GM18868 (cell line): ENCODE measurements at regions not wholly inside any gene's neighbourhood (a gene's known extent, or its start where the extent isn't known, plus 50 kb on each side); places are given as distances from the start of the nearest gene placed in this dataset.
"Not testable (repeated sequence)": the region's sequence is repeated elsewhere in the genome, so short reads cannot be mapped to it uniquely, and the experiment has no call there.

ENCODE experiments used
- ATAC-seq: cut with Tn5 transposase; IDR thresholded peaks from one replicate; pipeline ENCODE4 v1.9.1; 2021; ENCODE audit warnings: mild to moderate bottlenecking, moderate library complexity; ENCODE audit not compliant: unreplicated experiment

DNA sequence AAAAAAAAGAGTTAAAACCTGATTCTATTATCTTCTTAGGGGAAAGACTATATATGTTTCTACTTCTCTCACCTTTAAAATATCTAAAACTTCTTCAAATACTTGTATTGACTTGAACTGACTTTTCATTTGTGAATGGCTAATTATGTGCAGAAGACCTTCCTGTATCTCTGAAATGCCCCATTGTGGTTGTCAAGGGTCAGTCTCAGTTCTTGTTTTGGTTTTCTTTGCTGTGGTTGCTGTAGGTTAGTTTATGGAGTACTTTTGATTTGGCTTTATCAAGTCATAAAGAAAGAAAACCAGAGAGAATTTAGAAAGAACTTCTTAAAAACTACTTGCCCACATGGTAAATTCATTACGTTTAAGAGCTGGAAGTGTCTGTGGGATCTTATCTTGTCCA lies 345.3 kb upstream of the POU1F1 start:
- ATAC-seq: peak; percentile 60

DNA sequence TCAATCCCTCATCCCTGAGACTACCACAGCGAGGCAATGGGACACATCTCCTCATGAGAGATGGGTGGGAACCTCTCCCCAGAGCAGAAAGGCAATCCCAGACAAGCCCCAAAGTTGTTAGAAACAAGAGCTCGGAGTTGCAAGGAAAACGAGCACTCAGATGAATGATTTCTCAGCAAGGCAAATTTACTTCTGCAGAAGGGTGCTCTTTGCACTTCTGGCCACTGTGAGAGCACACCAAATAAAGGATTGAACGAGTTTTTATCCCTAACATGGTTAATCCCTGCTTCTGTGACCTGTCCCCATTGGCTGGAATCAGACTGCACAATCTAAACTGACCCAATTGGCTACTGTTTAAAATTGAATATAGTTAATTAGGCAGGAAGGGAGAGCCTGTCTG lies 339.1 kb upstream of the POU1F1 start:
- ATAC-seq: no peak

DNA sequence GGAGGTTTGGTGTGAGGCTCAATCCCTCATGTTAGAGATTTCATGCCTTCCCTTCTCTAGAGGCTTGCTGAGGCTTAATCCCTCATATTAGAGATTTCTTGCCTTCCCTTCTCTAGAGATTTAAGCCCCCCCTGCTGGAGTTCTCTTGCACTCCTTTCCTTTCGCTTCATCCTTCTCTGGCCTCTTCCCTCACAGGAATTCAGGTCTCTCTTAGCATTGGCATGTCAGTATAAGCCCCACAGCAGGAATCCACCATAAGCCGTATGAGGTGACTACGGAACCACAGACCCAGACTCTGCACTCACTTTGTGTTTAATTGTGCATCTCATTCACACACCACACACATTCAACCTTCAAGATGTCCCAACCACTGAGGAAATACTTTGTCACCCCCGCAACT lies 338.6 kb upstream of the POU1F1 start:
- ATAC-seq: no peak

DNA sequence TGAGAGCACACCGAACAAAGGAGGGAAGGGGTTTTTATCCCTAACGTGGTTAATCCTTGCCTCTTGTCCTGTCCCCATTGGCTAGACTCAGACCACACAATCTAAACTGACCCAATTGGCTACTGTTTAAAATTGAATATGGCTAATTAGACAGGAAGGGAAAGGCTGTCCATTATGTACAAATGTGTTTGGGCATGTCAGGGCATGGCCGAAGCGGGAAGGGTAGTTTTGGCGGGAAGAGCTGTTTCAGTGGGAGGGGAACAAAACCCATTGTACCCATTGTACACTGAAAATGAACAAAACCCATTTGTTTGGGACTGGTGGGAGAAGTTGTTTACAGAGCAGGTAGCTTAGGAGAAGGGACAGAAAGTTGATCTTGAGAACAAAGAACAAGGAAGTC lies 330.9 kb upstream of the POU1F1 start:
- ATAC-seq: no peak

DNA sequence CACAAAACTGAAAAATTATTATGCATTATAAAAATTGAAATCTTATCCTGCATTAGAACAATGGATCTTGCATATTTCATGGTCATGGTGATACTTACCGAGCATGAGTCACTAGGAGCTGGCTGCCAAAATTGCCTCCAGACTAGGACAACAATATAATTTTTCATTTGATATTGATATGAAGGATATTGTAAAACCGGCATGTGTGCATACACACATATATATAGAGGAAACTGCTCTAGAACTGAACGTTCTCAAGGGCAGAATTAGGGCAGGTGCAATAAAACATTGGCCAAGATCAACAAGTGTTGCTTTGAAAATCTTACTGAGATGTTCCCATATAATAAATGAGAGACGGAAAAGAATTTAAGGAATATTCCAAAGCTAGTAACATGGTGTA lies 319.4 kb upstream of the POU1F1 start:
- no peak for ATAC-seq

DNA sequence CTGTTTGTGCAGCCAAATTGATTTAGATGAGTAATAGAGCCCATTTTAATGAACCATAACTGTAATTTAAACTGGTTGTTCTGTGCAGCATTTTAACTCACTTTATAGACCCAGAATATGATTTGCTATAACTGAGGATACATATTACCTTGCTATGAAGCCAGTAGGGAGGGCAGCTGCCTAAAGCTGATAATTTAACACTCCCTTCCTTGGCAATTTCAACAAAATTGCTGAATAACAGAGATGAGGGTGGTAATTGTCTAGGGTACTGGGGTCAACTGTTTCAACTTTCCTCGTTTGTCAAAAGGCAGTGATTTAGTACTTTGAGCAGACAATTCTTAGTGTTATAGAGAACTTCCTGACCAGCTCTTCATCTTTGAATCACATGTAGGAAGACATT lies 304.9 kb upstream of the POU1F1 start:
- ATAC-seq: no peak

DNA sequence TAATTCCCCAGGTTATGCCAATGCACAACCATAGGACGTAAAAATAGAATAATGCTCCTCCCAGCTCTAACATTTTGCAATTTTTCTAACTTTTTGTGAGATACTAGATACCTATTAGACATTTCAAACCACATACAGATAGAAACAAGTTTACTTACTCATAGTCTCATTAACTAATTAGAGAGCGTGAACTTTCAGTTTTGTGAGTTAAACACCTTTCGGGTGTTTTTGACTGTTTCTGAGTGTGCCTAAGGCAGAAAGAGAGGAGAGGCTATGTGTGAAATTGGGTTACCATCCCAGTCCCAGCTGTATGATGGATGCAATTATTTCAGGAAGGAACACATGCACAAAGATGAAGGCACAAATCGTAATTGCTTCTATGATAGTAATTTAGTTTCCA lies 300.4 kb upstream of the POU1F1 start:
- ATAC-seq: no peak

DNA sequence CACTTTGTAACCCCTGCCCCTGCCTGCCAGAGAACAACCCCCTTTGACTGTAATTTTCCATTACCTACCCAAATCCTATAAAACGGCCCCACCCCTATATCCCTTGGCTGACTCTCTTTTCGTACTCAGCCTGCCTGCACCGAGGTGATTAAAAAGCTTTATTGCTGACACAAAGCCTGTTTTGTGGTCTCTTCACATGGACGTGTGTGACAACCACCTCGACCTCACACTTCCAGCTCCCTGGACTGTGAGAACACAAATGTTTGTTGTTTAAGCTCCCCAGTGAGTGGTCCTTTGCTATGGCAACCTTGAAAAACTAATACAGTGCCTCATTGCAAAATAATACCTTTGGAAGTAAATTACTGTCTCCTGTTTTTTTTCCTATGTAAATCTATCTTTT lies 299.2 kb upstream of the POU1F1 start:
- no peak for ATAC-seq

DNA sequence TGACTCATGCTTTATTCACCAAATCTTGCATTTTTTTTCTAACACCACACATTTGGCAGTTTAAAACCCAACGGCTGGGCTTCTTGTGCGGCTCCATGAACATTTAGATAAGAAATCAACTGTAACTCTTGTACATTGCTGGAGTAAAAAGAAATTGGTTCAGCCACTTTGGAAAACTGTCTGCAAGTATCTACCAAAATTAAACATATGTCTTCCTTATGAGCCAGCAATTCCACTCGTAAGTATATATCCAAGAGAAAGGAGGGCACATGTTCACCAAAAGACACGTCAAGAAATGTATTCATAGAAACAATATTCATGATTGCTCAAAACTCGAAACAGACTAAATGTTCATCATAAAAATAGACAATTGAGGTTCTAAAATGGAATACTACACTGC lies 291.9 kb upstream of the POU1F1 start:
- ATAC-seq: no peak

DNA sequence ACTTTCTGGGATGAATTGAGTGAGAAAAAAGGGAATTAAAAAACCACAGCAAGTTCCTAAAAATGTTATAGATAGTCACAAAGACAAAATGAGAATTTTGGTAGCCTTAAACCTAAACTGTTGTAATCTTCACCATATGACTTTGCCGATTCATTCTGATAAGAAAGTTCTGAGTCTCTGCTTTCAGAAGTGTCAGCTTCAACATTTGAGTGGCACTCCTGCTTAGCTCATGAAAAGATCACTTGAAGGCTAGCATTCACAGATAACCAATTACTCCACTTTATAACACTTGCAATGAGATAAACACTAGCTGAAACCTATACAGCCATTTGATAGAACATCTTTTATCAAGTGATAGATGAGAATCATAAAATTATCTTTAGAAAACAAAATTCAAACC lies 288.1 kb upstream of the POU1F1 start:
- no peak for ATAC-seq

DNA sequence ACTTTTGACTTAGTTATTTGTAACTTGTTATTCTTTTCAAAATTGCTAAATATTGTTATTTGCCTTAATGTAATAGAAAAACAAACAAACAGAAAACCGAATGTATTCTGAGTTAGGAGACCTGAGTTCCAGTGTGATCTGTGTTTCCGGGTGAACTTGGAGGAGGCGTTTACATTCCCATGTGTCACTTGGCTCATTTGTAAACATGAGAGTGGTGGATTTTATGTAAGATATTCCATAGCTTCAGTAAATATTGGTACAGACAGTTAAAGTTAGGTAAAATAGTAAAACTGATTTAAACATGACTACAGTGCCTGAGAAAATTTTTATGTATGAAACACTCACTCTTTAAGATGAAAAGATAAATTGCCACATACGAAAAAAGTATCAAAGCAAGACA lies 287.3 kb upstream of the POU1F1 start:
- no peak for ATAC-seq

DNA sequence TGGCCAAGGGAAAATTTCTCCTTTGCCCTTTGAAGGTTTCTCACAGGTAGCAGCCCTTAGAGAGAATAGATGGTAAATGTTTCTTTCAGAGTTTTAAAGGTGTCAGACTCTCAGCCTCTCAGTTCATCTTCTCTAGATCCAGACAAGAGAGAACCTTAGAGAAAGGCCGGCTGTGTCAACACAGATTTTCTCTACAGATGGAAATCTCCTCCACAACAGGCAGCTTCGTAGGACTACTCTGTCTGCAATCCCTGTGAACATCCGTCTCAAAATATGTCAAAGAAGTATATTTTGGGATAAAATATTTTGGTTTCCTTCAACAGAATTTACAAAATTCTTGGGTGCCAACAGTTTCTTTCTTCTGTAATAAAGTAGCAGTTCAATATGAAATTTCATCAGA lies 282.1 kb upstream of the POU1F1 start:
- ATAC-seq: no peak

DNA sequence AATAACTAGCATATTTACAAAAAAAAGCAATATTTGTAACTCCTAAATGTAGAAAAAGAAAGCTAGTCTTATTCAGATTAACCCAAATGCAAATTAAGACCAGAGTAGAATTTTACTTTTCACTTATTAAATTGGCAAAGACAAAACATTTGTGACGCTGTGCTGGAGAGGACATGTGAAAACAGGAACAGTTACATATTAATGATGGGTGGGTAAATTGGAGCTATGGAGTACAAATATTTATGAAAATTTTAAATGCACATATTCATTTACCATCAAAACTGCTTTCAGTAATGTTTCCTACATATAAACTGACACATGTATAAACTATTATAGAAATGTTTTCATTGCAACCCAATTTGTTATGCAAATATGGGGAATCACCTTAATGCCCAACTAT lies 278.9 kb upstream of the POU1F1 start:
- no peak for ATAC-seq

DNA sequence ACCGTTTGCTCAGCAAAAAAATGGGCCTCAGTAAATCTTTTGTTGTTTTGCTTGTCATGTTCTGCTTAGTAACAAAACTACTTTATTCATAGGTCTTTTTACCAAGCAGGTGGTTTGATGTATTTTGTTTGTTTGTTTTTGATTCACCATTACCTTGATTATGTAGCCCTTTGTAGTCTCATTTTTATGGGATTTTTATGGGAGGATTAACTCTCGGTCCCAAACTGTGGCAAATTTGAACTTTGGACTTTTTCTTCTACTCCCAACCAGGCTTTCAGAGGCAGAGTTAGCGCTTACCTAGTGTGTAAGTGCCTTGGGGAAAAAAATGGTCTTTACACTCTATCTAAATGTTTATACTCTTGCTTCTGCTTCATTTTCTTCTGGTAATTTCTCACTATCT lies 276.7 kb upstream of the POU1F1 start:
- ATAC-seq: no peak

DNA sequence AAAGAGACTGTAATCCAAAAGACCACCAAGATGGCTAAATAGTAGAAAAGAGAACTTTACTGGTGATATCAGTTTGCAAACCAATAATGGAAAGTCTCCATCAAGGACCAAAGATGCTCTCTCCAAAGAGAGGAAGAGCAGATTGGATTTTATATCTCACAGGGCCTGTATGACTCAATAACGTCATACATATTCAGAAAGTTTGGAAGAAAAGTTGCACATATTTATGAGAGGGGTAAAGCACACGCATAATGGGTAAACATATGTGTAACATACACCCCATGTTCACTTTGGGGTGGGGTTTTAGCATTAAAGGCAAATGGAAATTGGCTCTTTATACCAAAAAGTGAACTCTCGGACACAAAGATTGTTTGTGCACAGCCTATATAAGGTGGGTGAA lies 274.5 kb upstream of the POU1F1 start:
- no peak for ATAC-seq

DNA sequence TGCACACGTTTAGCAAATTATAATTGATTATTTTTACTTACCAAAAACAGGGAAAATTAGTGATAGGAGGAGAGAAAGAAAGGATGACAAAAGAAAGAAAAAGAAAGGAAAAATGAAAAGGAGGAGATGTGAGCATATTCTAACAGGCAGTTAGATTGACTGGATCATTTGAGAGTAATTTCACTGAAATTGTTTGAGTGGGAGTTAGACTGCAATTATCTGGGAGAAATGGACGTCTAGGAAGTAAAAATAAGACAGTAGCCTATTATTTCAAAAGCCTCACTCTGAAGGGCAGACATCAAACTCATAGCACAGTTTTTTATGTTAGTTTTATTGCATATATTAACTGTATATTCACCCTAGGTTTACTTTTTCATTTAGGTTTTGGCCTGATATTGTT lies 272.8 kb upstream of the POU1F1 start:
- ATAC-seq: no peak

DNA sequence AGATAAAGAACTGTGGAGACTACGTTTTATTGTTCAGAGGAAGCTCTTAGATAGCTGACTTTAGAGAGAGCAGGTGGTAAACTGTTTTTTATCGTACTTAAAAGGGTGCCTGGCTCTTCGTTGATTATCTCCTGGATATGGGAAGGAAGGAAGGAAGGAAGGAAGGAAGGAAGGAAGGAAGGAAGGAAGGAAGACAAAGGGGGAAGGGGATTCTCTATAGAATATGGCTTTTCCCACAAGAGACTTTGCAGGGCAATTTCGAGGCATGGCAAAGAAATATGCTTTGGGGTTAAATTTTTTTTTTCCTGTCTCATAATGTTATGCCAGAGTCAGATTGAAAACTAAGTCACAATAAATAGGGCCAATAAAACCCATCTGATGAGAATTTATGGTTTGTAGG lies 271.9 kb upstream of the POU1F1 start:
- ATAC-seq: no peak

DNA sequence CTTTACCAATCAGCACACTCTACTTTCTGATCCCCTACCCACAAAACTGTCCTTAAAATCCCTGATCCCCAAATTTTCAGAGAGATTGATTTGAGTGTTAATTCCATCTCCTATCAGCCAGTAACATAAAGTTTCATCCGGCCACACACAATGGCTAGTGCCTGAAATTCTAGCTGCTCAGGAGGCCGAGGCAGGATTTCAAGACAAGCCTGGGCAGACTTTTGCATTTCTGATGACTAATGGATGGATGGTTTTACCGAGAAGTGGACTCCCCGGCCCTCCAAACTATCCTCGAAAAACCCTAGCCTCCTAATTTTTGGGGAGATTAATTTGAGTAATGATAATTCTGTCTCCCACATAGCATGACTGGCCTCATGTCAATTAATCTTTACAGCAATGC lies 269.8 kb upstream of the POU1F1 start:
- ATAC-seq: no peak

DNA sequence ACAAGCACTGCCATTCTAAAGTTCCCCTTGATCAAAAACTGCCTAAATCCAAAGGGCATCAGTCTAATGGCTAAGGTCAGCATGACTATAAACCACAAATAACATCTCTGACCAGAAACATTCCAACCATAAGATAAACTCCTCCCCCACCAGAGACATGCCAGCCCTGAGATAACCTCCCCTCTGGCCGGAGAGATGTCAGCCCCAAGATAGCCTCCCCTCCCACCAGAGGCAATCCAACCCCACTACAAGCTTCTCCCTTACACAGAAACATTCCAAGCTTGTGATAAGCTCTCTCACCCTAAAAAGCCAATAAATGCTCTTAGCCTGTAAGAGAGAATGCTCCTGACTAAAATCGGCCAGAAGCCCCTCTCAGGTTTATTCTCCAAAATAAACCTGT lies 267.0 kb upstream of the POU1F1 start:
- not testable (repeated sequence) for ATAC-seq

DNA sequence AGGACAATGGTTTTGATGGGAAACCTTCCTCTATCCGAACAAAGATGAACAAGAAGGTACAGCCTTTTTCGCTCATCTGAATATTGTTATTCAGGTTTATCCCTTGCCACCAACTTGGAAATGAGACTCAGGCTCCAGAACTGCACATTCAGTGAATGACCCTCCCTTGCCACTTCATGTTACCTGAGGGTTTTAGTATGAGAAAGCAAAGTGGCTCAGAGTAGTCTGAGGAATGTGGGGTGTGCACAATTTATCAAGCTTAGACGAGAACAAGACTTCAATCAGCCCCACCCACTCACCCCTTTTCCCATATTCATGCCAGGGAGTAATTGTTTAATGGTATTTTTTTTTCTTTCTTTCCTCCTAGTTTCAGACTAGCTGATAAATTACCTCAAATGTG lies 265.3 kb upstream of the POU1F1 start:
- no peak for ATAC-seq

DNA sequence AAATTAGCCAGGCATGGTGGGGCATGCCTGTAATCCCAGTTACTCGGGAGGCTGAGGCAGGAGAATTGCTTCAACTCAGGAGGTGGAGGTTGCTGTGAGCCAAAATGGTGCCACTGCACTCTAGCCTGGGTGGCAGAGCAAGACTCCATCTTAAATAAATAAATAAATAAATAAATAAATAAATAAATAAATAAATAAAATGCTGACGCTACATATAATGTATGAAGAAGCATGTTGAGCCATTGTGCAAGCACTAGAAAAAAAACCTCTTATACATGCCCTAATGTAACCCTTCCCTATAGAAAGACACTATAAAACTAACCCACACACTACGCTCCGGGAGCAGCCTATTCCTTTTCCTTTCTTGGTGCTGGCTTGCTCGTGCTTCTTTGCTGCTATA lies 262.3 kb upstream of the POU1F1 start:
- ATAC-seq: not testable (repeated sequence)

DNA sequence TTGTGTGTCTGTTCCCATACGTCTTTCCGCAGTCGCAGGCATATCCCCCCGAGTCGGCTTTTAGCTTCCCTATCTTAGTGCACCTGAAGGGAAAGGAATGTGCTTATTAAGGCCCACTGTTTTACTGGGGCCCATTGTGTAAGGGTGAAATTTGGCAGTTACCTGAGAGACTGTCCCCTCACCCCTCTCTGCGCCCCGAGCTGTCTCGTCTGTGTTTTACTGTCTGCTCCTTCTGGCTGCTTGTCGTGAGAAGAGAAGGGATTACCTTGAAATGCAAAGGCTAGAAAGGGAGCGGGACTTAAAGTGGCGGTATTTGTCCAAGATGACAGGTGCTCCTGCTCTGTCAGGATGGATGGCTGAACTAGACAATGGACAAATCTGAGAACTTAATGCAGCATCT lies 233.0 kb upstream of the POU1F1 start:
- ATAC-seq: no peak

DNA sequence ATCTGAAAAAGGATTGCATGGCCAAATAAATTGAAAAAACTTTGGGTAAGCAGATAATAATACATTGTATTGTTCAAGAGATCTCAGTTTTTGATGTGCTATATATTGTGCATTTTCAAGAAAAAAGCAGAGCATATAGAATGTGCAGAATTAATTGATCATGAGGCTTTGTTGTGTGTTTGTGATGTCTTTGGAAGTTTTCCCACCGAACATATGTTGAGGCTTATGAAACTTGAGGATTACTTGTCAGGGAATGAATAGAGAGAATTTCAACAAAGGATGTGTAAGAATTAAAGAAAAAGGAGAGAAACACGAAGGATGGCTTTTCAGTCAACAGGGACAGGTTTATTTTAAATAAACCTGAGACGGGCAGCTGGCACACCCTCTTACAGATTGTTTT lies 232.5 kb upstream of the POU1F1 start:
- no peak for ATAC-seq

DNA sequence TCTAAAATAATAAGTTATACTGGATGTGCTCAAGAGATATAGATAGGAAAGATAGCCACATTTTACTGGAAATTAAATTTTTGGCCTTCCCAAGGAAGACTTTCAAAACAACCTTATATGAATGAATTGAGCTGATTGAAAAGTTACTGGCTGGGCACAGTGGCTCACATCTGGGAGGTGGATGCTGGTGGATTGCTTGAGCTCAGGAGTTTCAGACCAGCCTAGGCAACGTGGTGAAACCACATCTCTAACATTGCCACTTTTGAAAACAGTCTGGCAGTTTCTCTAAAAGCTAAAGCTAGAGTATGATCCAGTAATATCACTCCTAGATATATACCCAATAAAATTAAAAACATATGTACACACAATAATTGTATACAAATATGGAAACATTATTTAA lies 231.4 kb upstream of the POU1F1 start:
- ATAC-seq: no peak
